ENCODE measurements at regions not wholly inside any gene's neighbourhood (a gene's known extent, or its start where the extent isn't known, plus 50 kb on each side); places are given as distances from the start of the nearest gene placed in this dataset.

DNA sequence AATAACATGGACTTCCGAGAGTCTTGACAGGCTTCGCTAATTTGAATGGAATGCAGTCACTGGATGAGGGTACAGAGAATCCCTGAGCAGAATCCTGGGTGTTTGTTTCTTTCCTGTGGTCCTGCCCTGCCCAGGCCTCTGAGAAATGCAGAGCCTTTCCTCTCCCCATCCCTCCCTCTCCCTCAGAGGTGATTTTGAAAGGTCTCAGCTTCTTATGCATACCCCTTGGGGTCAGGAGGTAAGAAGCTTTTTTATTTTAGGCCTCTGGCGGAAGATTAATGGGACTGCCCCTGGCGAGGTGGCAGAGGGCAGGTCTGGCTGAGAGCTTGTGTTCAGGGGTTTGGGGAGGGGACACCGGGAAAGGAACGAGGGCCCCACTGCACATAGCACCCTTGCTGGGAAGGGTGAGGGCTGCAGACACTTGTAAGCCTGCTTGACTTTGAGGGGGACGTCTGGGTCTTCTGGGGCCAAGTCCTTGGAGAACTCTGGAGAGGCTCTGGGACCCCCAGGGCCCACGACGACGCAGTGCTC, 116.5 kb upstream of the SLC45A1 start:
- Histone ChIP-seq H3K18ac (ENCODE audit: extremely low read depth, low read length) (peak overlapping the region; percentile 5), H3K23ac (ENCODE audit: insufficient read length) (no peak overlapping the region), H2BK20ac (ENCODE audit: low read length) (no peak overlapping the region; the same call in 1 of the 2 replicates), H3K9me3 (ENCODE audit: insufficient read depth in 2 of 2, low read depth in 1 of 2, low read length in 1 of 2) (no peaks in the 10 kb centered on the region), H3K79me2 (ENCODE audit: control insufficient read depth in 1 of 2, insufficient read depth in 2 of 2, low read length in 2 of 2) (no peaks in the 10 kb centered on the region), H4K91ac (replicated peaks; ENCODE audit: insufficient read length, low read length) (peak overlapping the region; percentile 6), H3K14ac (ENCODE audit: insufficient read length) (no peak overlapping the region), H2BK5ac (ENCODE audit: low read depth, low read length) (peak overlapping the region; percentile 36; the same call in 1 of the 2 replicates), H3K56ac (replicated peaks; ENCODE audit: insufficient read length, low read depth, low read length) (no peak overlapping the region), H4K5ac (ENCODE audit: insufficient read length, low read depth, low read length) (peak overlapping the region; percentile 13), H2BK12ac (ENCODE audit: low read depth, low read length) (0 out of 2 replicates have a peak overlapping the region, but pooled peaks have one; percentile 92), H2AFZ (ENCODE audit: low read length) (peak overlapping the region; percentile 5; the same call in 1 of the 2 replicates), H2AK5ac (ENCODE audit: low read depth, low read length) (no peak overlapping the region), H3K79me1 (ENCODE audit: low read depth, low read length) (no peaks in the 10 kb centered on the region), H3K23me2 (ENCODE audit: low read depth, low read length) (no peaks in the 10 kb centered on the region), H4K8ac (ENCODE audit: extremely low read depth, insufficient read depth, low read length) (no peak overlapping the region), H3K4me3 (ENCODE audit: extremely low read depth in 1 of 4, insufficient read depth in 2 of 4, low read depth in 3 of 4, low read length in 4 of 4) (no peak overlapping the region), H4K20me1 (replicated peaks in 1 of 2; ENCODE audit: control insufficient read depth in 1 of 2, insufficient read depth in 2 of 2, low read length in 2 of 2) (no peaks in the 10 kb centered on the region), H3K9ac (replicated peaks in 1 of 4; ENCODE audit: extremely low read depth in 1 of 4, low read depth in 3 of 4, low read length in 3 of 4) (no peak overlapping the region), H3K4me2 (ENCODE audit: insufficient read depth in 1 of 2, low read depth in 2 of 2, low read length in 2 of 2) (no peak overlapping the region; a peak in 1 of 4 replicates), H2BK120ac (replicated peaks; ENCODE audit: low read depth, low read length) (no peak overlapping the region), H3K36me3 (ENCODE audit: control insufficient read depth in 2 of 4, insufficient read depth in 4 of 4, low read length in 3 of 4) (no peaks in the 10 kb centered on the region), H3K27ac (ENCODE audit: low read depth, low read length) (no peak overlapping the region), H3K4me1 (replicated peaks in 1 of 4; ENCODE audit: control insufficient read depth in 3 of 4, insufficient read depth in 4 of 4, low read length in 3 of 4) (peaks cover 5 to 12% (median 8%) of the 10 kb centered on the region in 4 experiments; a peak in 6 of 7 replicates), H3K4ac (replicated peaks; ENCODE audit: insufficient read length, low read depth, low read length) (no peak overlapping the region), H2BK15ac (ENCODE audit: low read length) (no peak overlapping the region), H3K27me3 (replicated peaks in 1 of 4; ENCODE audit: control insufficient read depth in 3 of 4, extremely low read depth in 1 of 4, insufficient read depth in 3 of 4, low read length in 3 of 4) (no peaks in the 10 kb centered on the region)
- ChIA-PET CTCF (ENCODE audit: partially characterized antibody) (interaction anchor here (0.7 to 3.8 kb wide), 7 partner anchors 12 to 170 kb away, joined by 3 to 16 read pairs (median 3); no protein-coding TSS in a partner anchor), POLR2A (ENCODE audit: partially characterized antibody) (interaction anchor here (0.7 to 1.4 kb wide), 2 partner anchors 34 to 1014 kb away, joined by 3 read pairs; no protein-coding TSS in a partner anchor)
- 62% methylated on average over 10 of the region's 10 CpGs; no CpG with 5 or more reads in 1 of the 2 experiments for WGBS, 2 experiments (ENCODE audit: extremely low coverage in 1 of 2, insufficient coverage in 1 of 2, insufficient read length in 1 of 2, insufficient replicate concordance in 2 of 2, low coverage in 1 of 2, low lambda C conversion rate in 2 of 2, missing lambda C conversion rate in 1 of 2)
- TF ChIP-seq EGR1 (IDR thresholded peaks at IDR 0.05; ENCODE audit: borderline replicate concordance, low read depth, low read length) (no peak), TAF7 (optimal IDR thresholded peaks at IDR 0.05; ENCODE audit: borderline replicate concordance, low read depth, low read length) (peak; percentile 43), BACH1 (IDR thresholded peaks at IDR 0.05; ENCODE audit: low read length) (no peak), HDAC2 (IDR thresholded peaks at IDR 0.05; ENCODE audit: borderline replicate concordance in 1 of 2, low read depth in 2 of 2, low read length in 2 of 2) (no peak)
- FAIRE-seq: no peak
- no peak for DNase-seq (ENCODE audit: low read depth in 1 of 2, low spot score in 2 of 2)

Data from H1 (cell line).